Ramos (cell line): ENCODE measurements at regions not wholly inside any gene's neighbourhood (a gene's known extent, or its start where the extent isn't known, plus 50 kb on each side); places are given as distances from the start of the nearest gene placed in this dataset.

Experiments used
- in situ Hi-C: fragments of 300-500 bp; cut with MboI; formaldehyde crosslinking; loops from one replicate; pipeline ENCODE4 v1.14.3; 2022; ENCODE audit warnings: low sequenced_read_pairs; ENCODE audit not compliant: unreplicated experiment

GRCh38 chrX:58051346-58051745, 141.1 kb upstream of the ZXDA start:
- in situ Hi-C loops: no loop called here

DNA sequence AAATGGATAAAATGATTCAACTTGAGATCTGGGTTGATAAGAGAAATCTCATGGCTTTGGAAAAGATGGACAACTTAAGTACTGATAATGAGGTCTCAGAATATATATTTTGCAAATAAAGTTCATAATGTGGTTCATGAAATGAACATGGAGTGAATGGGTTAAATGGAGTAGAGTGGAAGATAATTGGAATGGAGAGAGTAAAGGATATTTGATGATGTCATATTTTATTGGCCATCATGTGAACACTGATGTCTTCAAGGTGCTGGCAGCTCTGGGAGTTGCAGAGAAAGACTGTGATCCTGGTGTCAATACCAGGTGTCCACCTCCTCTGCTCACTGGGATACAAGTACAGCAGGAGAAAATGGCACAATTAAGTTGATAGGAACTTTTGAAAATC, 133.9 kb upstream of the ZXDA start:
- in situ Hi-C loops: no loop called here

DNA sequence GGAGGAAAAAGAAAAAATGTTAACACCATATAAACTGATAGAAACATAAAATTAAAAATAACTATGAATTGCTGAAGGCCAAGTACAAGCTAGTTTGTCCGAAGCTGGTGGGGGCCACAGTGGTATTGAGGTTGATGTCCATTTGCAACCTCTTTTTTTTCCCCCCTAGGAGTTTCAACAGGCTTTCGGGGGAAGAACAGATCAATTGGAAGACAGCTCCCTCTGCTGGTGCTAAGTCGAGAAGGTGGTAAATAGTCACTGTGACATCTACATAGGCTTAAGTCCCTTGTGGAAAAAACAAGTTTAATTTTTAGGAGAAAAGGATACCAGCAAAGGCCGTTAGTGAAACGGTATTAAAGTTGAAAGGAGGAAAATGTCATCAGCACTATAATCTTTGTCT, 115.7 kb upstream of the ZXDA start:
- in situ Hi-C loops: loop anchor here (10.0 kb wide), 1 partner anchor 211 kb away; no protein-coding TSS in a partner anchor

GRCh38 chrX:57985951-57986350, 75.7 kb upstream of the ZXDA start:
- in situ Hi-C loops: no loop called here

DNA sequence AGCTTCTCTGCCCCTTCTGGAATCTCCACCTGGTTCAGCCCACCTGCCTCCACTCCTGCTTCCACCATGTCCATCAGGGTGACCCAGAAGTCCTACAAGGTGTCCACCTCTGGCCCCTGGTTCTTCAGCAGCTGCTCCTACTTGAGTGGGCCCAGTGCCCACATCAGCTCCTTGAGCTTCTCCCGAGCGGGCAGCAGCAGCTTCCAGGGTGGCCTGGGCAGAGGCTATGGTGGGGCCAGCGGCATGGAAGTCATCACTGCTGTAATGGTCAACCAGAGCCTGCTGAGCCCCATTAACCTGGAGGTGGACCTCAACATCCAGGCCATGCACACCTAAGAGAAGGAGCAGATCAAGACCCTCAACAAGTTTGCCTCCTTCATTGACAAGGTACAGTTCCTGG, 74.4 kb upstream of the ZXDA start:
- in situ Hi-C loops: no loop called here

DNA sequence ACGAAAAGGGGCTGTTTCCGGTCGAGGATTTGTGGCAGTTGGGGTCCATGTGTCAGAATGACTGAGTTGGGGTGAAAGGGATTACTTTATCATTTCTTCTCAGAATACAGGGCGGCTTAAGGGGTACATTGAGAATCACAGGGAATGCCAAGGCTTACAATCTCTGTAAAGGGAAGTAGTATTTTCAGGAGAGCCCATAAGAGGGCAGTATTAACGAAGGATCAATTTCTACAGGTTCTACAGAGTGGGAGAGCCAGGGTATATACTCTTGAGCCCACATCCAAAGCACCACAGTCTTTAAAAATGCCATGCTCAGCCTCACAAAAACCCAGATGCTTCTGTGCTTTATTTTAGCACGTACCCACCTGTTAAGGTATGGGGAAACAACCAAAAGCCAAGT, 67.7 kb upstream of the ZXDA start:
- in situ Hi-C loops: no loop called here

DNA sequence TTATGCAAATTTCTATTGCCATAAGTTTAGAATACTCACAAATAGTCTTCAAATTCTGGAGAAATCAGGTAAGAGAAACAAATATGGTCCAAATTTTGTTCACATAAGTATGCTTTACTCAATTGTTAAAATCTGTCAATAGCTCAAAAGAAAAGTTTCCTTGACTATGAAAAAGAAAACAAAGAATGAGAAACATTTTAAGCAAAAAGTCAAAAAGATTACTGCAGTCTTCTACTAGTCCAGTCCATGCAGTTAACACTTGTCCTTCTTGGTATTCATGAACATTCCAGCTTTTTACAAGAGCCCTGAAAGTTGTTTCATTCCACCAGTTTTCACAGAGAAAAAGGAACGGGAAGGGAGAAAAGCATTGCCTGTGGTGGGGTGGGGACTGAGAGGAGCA, 54.7 kb upstream of the ZXDA start:
- in situ Hi-C loops: no loop called here
